GM20431 (cell line): ENCODE measurements at regions not wholly inside any gene's neighbourhood (a gene's known extent, or its start where the extent isn't known, plus 50 kb on each side); places are given as distances from the start of the nearest gene placed in this dataset.

Experiments used
- in situ Hi-C: fragments of 300-500 bp; cut with MseI, MboI; formaldehyde crosslinking; loops from one replicate; pipeline ENCODE4 v1.15.0; 2020; ENCODE audit warnings: low sequenced_read_pairs; ENCODE audit not compliant: unreplicated experiment

DNA sequence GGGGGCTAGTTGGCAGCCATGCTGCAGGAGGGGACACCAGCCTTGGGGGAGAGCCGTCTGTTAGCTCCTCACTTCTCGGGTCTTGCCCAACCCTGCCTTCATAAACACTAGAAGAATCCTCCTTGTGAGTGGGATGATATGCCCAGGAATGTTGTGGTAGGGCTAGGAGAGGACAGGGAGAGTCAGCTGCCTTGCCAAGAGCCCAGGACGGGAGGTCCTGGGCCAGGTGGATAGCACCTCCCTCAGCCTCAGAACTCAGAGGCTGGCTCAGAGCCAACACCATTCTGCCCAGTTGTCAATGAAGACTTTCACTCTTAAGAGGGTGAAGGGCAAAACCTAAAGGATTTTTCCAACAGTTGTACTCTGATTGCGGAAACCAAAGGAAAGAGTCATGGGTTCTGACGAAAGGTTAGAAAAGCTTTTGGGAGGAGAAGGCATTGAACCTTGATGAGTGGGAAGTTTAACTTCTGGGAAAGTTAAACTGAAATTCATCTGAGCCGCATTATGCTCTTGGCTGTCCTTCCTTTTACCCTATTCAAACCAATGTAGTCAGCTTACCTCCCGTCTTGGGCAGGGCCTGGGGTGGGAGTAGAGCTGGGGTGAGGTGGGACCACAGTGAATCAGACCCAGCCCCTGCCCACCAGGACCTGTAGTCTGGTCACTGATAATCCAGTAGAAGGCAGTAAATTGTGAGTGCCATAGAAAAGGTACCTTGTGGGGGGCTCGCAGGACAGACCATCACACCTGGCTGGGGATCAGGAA lies 81.9 kb downstream of the FAM43A start:
- in situ Hi-C loops = no loop called here

DNA sequence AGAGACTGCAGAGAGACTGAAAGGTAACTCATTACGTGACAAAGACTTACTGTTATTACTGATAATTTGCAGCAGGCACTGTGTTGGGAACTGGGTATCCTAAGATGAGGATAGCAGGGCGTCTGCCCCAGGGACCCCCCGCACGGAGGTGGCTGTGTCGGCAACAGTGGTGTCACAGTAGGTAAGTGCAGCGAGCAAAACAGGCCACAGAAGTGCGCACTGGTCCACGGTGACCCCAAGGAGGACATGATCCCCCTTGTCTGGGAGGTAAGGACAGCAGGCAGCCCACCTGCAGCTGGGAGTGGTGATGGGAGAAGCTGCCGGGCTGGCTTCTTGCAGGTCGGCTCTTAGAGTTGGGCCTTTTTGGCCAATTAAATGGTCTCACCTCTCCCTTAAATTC lies 82.9 kb downstream of the FAM43A start:
- in situ Hi-C loops = no loop called here

DNA sequence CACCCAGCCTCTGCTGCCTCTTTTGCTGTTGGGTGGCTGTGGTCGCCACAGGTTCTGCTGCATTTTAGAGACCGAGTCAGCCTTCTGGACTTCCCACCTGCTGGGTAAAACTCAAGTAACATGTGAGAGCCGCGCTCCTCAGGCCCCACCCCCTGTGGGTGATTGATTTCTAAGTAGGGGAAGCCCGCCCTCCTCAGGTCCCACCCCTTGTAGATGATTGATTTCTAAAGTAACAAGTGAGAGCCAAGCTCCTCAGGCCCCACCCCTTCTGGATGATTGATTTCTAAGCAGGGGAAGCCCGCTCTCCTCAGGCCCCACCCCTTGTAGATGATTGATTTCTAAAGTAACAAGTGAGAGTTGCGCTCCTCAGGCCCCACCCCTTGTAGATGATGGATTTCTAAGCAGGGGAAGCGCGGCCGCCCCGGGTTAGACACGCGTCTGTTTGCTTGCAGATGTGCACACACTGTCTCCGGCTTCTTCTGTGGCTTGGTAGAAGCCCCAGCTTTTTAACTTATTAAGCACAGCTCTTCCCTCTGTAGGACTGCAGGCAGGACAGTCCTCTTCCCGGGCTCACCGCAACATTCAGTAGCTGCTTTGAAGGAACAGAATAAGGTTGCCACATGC lies 83.4 kb downstream of the FAM43A start:
- in situ Hi-C loops = no loop called here

DNA sequence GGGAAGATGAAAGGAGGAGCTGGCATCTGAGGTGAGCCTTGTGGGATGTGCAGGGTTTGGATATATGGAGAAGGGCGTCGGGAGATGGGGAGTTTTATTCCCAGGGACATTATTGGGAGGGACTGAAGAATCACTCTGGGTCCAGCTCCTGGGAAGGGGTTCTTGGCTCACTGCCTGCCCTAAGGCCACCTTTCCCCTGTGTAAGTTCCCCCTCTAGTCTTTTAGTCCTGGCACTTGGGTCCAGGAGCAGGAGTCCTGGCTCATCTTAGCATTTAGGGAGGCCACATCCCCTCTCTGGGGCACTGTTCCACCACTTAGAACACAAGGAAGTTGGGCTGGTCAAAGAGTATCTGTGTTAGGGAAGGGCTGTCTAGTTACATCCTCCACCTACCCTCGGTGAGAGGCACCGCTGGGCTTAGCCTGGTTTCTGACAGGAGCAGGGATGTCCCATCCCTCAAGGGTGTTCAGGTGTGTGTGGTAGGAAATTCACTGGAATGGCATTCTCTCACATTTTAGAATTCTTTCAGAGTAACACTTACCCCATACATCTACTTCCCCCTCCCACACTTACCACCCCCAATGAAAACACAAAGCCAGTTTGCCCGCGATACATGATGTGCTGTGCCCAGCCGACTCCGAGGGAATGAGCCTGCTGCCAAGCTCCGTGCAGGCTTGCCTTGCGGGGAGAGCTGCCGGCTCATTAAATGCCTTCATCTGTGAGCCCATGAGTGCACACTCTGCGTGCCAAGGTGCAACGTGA lies 86.7 kb downstream of the FAM43A start:
- in situ Hi-C loops = no loop called here

DNA sequence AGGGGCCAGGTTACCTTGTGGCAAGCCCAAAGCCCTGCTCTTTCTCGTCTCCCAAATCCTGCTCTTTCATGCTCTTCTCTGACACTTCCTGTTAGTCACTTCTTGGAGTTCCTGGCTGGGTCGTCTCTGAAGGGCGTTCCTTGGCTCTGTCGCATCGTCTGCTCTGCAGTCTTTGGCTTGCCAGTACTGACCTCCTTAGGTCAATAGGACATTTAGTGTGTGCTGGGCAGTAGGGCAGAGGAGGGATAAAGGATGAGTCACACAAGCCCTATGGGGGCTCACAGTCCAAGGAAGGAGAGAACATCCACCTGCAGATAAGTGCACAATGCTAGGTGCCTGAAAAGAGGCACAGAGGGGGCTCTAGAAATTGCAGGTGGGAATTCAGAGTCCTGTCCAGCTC lies 87.5 kb downstream of the FAM43A start:
- in situ Hi-C loops = no loop called here

DNA sequence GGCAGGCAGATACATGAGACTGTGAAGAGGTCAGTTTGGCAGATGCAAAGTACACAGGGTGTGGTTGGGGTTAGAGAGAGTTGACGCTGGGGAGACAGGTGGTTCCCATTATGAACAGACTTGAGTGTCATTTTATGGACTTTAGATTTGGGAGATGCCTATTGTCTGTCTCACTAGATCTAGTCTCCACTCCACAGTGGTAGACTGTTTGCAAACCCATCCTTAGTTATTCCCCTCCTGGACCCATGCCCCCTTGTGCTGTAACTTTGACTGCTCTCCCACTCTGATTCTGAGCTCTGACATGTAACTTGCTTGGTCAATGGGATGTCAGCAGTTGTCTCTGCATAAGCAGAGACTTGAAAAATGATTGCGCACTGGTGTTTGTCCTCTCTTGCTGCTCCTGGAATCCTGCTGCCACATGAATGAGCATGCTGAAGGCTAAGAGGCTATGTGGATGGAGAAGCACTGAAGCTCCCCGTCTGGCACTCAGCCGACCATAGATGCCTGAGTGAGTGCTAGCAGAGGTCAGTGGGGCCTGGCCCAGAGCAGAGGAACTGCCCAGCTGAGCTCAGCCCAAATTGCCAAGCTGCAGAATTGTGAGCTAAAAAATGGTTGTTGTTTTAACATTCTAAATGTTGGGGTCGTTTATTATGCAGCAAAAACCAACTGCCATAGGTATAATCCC lies 88.2 kb downstream of the FAM43A start:
- in situ Hi-C loops = no loop called here

DNA sequence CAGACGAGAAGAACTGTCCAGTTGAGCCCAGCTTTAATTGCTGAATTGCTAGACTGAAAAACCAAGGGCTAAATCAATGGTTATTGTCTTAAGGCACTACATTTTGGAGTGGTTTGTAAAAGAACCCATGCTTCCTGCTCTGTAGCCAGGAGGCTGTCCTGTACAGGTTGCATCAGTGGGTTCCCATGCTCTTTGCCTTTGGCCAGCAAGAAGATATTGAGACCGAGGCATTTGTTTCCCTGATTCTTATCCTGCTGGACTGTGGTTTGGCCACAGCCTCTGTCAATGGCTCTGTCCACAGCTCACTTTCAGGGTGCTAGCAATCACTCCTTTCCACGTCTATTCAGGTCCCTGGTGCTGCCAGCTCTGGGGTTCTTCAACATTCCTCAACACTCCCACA lies 89.6 kb downstream of the FAM43A start:
- in situ Hi-C loops = no loop called here

DNA sequence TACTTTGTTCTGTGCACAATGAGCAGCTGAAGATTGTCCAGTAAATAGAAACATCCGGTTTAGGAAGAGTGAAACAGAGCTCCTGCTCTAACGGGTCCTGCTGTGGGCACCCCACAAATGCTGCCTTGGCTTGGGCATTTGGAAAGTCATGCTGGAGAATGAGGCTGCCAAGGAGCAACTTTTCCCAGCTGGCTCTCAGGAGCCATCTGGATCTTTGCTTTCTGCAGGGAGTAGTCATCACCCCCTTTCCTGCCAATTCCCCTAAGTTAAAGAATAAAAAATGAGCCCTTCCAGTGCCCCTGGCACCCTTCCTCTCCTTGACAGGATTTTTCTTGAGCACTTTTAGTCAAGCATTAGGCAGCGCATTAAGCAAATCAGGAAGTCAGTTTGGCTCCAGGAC lies 90.0 kb downstream of the FAM43A start:
- in situ Hi-C loops = no loop called here

DNA sequence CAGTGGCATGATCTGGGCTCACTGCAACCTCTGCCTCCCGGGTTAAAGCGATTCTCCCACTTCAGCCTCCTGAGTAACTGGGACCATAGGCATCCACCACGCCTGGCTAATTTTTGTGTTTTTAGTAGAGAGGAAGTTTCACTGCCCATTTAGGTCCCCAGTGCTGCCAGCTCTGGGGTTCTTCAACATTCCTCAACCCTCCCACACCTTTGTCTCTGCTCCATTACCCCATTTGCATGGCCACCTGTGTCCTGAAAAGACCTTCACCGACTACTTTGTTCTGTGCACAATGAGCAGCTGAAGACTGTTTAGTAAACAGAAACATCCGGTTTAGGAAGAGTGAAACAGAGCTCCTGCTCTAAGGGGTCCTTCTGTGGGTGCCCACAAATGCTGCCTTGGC lies 92.0 kb downstream of the FAM43A start:
- in situ Hi-C loops = no loop called here

DNA sequence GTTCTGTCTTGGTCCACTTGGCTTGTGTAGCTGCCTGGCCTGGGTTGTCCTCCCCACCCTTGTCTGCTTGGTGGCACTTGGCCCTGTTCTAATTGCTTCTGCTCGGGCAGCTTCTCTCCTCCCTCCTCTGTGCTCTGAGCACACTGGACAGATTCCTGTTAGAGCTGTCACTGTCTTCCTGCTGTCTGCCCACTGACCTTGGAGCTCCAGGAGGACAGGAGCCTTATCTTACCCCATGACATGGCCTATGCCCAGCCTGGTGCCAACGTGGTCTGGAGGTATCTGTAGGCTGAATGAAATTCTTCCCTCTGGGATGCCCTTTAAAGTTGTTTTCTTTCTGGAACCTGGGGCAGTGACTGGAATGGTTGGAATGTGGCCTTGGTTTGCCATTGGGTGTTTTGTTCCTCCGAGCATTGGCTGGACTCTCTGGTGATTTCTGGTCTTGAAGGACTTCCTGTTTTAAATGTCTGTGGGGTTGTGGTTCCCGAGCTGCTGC lies 94.1 kb downstream of the FAM43A start:
- in situ Hi-C loops = no loop called here

DNA sequence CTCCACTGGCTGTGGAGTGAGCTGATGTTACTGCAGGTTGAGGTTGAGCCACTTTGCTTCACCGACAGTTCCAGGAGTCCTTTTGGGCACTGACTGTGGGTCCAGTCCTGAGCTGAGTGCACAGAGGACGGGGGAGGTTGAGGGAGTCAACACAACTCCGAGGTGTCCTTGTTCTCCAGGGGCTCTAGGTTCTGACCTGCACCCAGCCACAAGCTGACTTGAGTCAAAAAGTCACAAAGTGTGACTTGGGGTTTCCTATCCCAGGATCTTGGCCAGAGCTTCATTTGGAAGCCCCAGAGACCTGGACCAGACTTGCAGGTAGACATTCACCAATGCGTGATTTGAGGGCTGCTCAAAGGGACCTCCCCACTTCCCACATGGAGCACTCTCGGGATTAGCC lies 95.0 kb downstream of the FAM43A start:
- in situ Hi-C loops = no loop called here

DNA sequence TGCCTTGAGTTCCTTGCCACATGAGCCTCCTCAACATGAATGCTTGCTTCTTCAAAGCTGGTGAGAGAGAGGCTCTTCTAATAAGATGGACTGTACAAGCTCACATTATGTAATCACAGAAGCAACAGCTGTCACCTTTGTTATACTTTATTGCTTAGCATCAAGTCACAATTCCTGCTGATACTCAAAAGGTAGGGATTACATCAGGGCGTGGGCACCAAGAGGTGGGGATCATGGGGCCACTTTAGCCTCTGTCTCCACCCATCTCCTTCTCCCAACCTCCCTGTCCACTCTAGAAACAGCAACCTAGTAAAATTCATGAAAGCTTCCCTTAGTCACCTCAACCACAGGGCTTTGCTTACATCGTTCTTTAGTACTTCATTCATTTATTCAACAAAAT lies 95.9 kb downstream of the FAM43A start:
- in situ Hi-C loops = no loop called here

DNA sequence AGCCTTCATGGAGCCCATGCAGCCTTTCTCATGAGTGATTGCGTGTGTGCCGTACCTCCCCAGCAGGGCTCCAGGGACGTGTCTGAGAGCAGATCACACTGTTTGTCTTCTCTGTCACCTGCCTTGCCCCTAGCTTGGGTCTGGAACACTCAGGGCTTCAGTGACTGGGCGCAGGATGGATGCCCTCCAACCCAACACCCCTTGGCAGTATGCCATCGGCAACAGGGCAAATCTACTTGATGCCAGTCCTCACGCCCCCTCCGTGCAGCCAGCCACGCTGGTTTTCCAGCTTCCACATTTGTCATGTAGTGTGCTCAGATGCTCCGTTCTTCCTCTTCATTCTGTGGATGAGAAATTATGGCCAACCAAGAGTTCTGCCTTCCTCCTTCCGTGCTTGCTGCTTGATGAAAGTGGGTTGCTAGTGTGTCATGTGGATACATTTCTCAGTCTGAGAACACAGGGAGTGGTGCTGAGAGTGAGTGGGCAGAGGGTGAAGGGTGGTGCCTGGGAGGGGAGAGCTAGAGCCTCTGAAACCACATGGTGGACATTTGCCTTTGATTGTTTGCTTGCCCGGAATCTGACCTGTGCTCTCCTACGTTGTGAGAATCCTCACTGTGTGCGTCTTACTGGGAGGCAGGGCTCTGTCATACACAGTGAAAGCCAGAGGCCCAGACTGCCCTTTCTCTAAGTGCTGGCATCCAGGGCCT lies 97.2 kb downstream of the FAM43A start:
- in situ Hi-C loops = no loop called here

DNA sequence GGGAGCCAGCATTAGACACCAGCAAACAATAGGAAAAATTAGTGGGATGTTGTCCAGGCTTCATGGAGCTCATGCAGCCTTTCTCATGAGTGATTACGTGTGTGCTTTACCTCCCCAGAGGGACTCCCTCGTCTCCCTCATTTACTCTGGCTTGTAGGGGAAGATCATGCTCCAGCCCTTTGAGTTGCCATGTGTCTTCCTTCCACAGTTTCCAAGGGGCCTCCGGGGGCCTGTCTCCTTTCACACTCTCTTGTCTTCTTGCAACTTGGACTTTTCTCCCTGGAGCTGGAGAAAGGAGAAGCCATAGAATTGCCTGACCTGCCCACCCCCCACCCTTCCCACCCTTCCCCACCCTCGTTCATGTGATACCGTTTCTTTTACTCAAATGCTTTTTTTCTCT lies 98.7 kb downstream of the FAM43A start:
- in situ Hi-C loops = no loop called here

DNA sequence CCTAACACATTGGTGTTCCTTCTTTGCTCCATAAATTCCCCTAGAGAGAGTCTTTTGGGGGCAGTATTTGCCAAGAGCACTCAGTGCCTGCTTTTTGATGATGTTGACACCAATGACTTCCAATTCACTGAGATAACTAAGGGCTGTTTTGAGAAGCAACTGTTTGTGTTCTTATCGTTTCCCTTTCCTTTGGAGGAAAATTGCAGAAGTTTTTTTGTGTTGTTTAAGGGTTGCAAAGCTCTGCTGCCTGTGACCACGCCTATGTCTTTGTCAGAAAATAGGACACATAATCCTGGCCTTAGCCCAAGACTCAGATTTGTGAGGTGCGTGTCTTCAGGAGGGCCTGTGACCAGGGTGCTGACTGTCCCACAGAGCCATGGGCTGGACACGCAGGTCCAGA lies 99.6 kb downstream of the FAM43A start:
- in situ Hi-C loops = no loop called here

DNA sequence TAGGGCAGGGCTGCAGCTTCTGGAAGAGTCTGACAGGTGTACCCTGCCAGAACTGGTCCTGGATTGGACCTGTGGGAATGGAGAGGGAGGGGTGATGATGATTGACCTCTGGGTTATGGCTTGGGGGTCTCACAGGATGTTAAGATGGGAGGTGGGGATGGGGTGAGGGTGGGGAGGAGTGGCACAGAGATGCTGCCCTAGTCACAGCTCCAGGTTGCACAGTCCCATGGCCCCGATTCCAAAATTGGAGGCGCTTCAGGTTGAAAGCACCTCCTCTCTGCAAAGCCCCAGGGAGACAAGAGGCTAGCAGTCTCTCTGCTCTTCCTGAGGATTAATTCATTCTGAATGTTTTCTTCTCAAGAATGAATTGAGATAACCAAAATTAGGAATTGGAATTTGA lies 101.4 kb downstream of the FAM43A start:
- in situ Hi-C loops = no loop called here

DNA sequence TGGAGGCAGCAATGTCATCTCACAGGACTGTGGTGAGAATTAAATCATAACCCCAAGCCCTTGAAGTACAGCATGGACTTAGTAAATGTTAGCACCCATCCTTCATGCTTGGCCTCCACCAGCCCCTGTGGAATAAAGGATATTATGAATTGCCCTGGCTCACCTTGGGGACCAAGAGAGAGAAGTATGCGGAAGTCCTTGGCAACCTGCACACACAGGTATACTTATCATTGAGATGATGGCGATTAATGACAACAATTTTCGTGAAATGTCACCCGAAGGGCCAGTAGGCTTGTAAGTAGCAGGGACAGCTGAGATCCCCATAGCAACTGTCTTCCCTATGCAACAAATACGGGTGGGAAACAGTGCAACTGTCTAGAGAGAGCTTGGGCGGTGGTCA lies 102.0 kb downstream of the FAM43A start:
- in situ Hi-C loops = no loop called here

DNA sequence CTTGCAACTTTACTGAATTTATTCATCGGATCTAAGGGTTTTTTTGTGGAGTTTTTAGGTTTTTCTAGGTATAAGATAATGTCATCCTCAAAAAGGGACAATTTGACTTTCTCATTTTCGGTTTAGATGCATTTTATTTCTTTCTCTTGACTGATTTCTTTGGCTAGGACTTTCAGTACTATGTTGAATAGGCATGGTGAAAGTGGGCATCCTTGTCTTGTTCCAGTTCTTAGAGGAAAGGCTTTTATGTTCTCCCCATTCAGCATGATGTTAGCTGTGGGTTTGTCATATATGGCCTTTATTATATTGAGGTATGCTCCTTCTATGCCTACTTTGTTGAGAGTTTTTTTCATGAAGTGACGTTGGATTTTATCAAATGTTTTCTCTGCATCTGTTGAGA lies 106.7 kb downstream of the FAM43A start:
- in situ Hi-C loops = no loop called here

DNA sequence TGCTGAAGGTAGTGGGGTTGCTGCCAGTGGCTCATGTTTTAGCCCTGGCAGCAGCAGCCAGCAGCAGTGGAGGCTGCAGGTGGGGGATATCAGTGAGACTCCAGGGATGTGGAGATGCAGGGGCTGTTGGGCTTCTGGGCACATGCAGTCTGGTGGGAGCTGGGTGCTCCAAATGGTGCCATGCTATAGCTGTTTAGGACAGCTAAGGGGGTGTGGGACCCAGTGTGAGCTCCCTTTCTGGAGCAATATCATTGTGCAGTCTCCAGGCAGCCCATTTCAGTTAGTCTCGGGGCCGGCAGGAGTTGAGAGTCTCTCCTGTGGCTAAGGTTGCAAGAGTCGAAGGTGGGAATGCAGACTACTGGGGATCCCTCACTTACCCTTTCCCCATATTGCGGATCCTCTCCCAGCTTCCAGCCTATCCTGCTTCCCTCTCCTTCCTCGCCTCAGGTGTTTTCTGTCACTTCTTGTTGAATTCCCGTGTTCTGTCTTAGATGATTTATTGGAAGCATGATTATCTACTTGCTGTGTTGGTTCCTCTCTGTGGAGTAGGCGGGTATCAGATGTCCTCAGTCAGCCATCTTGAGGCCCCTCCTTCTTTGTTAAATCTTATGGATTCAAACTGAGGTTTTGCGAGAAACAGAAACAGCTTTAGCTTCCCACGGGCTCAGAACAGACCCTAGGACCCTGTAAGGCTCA lies 112.0 kb downstream of the FAM43A start:
- in situ Hi-C loops = no loop called here
